ENCODE measurements at regions not wholly inside any gene's neighbourhood (a gene's known extent, or its start where the extent isn't known, plus 50 kb on each side); places are given as distances from the start of the nearest gene placed in this dataset.

DNA sequence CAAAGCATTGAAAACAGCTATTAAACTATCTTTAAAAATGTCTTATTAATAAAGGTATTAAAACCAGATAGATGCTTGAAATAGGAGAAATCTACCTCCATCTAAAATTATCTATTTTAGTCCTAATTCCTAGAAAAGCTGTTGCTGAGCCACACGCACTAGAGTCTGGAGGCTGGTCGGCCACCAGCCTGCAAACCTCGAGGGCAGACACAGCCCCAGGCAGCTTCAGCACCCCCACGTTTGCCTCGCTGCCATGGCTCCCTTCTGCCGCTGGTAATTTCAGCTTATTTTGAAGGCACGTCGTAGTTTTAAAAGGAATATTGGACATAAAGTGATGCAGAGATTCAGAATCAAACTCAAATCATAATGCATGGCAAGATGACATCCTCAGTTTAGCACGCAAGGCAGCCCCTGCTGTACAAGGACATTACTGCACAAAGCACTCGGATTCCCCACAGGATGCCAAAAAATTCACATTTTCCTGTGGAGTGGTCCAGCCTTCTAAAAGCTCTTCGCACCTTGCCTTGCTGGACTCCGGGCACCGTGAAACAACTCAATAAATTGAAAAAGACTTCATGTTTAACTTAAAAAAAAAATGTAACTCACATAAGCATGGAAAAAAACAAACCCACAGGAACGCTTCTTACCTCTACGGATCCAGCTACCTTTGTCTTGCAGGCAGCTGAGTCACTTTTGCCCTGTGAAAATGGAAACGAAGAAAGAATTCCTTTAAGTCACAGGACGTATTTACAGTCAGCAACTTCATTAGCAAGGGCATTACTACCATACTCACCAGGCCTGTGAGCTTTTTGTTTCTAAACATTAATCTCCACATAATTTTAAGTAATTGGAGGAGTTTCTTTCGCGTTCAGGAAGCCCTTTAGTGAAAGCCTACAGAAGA lies 143.4 kb upstream of the RPS6KA2 start:
- DNase-seq, result no peak

DNA sequence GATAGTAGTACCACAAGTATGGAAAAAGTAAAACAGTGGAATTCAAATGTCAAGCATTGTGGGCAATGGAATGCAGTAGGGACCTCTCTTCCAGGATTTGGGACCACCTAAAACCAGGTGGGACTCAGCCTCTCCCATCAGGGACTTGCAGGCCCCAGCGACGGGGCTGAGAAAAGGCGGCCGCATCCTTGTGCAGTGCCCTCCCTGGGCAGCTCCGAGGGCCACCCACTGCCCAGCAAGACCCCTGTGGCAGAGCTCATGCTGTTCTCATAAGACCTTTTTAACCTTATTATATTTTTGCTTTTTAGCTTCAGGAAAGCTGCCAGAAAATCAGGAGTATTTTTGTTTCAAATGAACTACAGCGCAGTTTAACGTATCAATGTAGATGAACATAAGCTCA lies 142.6 kb upstream of the RPS6KA2 start:
- no peak for DNase-seq

DNA sequence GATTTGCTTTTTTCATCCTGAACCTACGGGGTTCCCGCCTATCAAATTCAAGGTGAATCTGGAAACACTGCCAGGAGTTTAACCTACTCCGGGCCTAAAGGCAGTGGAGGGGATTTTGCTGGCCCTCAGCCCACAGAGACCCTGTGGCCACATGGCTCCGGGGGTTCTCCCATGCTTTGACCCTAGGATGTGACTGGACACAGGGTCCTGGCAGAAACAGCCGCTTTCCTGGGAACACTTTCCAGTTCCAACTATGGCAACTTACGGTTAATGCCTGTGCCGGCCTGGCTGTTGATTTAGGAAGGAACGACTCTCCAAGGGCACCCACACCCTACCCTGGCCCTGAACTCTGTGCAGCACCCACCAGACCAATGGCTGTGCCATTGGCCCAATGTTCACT lies 141.7 kb upstream of the RPS6KA2 start:
- no peak for DNase-seq

DNA sequence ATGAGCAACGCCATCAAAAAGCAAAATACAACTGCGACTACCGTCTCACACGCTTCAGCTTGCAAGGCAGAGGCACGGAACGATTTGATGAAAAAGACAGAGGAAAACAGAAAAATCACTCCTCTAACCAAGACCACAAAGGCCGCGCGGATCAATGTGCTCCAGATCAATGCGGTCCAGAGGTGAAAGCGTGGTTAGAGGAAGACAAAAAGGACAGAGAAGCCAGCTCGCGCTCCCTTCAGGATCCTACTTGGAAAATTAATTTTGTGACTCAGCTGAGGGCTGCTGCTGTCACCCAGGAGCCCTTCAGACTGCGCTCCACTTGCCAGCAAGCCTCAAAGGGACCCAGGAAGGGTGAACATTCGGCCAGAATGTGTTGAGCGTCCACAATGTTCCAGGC lies 140.2 kb upstream of the RPS6KA2 start:
- no peak for DNase-seq

DNA sequence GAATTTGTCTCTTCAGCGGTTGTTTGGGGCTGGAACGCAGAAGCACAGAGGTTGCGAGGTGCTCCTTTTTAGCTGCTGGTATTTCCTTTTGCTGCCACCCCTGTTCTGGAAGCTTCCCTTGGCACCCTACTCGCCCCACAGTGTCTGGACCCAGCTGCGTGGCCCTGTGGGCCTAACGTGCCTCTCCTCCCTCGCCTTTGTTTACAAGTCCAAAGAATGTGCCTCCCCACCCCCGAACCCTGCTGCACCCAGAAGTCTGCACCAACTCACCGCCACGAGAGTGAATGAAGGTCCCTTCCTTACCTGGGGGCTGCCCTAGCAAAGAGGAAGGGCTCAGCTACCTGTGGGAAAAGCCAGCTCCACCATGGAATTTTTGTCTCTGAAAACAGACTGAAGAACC lies 139.7 kb upstream of the RPS6KA2 start:
- DNase-seq, result no peak

DNA sequence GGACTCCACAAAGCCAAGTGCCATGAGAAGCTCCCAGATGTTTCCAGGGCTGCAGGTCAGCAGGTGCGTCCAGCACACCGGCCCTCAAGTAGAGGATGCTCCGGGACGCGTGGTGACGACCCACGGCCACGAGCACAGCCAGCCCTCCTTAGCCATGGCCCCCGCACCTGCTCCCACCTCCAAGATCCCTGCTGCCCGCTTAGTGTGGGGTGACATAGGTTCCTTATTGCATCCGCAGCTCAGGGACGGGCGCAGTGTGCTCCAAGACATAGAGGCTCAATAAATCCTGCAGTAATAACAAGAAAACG lies 138.1 kb upstream of the RPS6KA2 start:
- no peak for DNase-seq

DNA sequence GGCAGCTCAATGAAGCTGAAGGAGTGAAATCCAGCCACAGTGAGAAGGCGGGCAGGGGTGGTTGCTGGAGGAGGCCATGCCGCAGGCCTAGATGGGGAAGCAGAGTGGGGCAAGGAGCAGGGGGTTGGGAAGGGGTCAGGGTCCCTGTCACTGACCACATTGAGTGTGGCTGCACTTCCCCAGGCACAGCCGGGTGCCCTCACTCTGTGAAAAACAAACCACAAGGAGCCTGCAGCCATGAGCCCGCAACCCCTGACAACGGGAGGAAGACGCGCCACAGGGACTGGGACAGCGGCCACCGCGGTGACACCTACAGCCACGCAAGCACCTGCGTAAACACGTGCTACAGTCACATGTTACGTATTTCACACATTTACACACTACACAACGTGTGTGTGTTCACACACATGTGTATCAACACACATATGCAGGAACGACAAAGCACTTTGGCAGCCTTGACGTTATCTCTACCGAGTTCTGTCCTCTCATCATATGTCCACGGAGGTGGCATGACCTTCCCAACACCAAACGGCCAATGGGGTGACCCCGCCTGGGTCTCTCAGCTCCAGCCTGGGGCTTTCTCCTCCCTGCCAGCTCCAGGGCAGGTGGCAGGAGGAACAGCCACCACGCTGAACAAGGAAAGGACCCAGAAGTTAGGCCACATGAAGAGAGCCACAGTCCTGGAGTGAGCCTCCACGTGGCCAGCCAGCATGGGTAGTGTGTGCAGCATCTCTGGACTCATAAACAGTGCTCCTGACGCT lies 137.6 kb upstream of the RPS6KA2 start:
- DNase-seq, result no peak

DNA sequence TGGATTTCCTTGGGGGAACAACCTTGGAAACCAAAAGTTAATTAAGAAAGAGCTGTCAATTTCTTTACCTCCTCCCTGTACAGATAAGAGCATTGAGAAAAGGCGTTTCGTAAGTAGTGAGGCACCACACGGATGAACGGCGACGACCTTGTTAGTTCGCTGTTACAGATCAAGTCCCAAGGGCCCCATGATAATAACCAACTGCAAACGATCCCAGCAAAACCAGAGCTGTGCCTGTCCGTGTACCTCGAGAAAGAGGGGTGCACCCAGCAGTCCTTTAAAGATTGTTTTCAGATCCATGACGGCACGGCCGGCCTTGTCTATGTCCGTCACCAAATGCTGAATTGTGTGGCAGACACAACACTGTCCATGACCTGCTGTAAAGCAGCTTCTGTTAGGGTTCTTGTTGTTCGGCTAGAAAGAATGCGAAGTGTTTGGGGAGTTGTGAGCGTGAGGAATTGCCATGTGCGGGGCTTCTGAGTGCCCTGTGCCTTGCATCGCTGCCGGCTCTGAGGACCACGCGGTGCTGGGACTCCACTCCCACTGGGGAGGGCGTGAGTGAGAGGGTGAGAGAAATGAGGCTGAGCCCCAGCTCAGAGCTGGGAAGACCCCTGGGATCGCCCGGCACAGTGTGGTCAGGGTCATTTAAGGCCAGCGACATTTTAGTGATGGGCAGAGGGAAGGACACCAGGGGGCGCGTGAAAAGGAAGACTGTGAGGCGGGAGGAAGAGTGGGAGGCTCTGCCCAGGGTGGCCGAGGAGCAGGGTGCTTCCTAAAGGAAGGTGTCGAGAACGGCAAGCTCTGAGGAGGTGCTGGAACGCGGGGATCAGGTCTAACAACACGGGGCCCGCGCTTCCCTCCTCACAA lies 136.8 kb upstream of the RPS6KA2 start:
- no peak for DNase-seq

DNA sequence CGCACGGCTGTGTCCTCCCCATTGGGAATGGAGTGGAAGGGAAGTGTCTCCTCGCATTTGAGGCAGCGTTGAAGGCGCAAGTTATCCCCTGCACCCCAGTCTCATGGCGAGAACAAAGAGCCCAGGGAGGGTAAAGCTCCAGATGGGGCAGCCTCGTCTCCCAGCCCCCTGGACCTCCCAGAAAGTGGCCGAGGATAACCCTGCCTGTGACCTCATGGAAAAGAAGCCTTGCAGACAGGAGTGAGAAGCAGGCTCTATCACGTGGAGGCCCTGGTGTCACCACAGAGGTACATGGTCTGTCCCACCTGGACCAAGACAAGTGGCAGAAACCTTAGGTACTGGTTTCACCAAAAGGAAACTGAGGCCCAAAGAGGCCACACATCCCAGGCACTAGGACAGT lies 134.8 kb upstream of the RPS6KA2 start:
- DNase-seq, result no peak

DNA sequence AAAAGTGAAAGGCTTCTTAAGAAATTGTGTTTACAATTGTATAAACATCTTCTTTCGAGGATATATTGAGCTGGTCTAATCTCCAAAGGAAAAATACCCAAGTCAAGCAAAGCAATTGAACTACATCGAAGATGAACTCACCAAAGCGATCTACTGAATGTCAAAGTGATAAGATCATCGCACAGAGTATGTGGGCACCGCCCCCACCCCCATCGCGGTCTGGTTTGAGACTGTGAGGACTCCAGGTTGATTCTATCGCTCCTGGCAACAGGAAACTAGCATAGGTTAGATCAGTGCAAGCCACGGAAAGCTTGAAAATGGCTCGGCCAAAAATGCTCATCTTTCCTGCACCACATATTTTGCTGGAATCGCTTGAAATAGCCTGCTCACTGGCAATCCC lies 133.2 kb upstream of the RPS6KA2 start:
- DNase-seq, result no peak

DNA sequence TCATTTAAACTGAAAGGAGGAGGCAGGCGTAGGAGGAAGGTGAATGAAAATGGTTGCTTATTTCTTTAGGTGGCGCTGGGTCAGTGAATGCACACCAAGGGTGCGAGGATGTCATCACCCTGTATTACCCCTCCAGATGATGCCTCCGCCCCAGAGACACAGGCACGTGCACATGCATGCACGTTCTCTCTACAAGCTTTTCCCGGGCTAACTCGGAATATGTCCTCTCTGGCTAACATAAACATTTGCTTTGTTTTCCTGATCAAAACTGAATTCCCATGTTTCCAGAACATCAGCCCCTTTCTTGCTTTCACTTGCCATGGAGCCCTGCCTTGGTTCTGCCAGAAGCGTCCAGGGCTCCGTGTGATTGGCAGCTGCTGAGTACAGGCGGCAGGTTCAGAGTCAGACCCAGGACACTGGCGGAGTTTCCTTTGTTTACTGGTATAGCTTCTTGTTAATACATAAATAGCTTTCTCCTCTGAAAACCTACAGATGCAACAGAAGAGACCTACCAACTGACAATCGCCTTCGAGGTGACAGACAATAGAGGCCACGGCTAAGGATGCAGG lies 131.2 kb upstream of the RPS6KA2 start:
- DNase-seq, result no peak

DNA sequence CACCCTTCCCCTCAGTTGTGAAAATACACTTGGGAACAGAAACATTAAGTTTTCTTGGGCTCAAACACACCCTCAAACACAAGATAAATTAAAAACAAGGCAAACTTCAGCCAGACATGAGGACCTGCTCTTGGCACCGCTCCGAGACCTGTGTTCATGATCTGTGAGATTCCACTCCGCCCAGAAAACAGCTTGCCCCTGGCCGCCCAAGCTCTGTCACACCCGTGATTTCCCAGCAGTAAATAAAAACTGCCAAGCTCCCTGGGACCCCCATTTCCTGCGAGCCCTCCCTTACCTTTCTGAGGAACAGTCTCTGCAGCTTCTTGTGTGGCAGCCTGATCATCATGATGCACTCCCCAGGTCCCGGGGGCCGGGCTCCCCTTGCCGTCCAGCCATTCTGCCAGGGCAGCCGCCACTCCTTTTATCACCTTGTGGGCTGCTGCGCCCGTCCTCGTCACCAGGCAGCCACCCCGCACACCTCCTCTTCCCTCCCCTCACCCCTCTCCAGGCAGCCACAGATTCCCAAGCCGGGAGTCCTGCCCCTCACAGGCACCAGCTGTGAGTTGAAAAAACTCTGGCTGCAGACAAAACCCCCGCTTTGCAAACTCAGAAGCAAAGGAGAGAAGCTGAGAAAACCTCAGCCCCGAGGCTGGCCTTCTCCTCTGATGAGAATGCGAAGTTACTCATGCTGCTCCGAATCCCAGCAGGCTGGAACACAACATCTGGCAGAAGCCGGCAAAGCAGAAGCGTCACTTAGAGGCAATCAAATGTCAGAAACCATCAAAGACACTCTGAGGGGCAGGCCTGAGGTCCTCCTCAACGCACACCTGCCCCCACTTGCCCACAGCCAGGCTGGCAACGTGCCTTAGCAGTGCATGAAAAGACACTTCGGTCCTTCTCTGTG lies 130.4 kb upstream of the RPS6KA2 start:
- no peak for DNase-seq

DNA sequence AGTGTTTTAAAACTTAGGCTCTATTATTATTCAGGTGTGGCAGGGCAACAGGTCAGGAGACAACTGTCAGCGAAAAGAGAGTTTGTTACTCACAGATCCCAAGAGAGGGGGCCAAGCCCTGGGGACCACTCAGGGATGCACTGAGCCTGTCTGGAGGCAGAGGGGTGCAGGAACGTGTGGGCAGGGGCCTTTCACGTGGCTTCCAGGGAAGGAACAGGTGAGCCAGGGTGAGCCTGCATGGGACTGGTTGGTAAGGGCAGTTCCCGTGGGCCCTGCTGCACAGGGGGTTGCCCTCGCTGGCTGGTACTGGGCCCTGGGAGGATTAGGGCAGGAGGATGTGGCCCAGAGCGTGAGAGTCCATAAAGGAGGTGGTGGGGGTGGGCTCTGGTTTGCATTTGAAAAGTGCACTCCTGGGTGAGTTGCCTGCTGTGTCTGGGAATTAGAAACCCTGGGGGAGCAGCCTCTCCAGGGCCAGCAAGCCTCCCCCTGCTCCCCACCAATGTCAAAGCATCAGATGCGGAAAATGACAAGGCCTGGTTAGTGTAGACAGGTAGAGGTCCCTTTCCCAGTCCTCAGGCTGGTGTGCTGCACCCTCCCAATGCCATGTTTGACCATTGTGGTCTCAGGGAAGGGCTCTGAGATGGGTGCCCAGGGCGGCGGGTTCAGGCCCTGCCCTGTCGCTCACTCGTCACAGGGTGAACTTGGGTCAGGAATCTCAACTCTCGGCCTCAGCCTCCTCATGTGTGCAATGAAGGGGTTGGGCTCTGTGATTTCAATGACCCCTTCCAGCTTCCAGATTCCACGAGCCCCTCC lies 127.4 kb upstream of the RPS6KA2 start:
- no peak for DNase-seq

DNA sequence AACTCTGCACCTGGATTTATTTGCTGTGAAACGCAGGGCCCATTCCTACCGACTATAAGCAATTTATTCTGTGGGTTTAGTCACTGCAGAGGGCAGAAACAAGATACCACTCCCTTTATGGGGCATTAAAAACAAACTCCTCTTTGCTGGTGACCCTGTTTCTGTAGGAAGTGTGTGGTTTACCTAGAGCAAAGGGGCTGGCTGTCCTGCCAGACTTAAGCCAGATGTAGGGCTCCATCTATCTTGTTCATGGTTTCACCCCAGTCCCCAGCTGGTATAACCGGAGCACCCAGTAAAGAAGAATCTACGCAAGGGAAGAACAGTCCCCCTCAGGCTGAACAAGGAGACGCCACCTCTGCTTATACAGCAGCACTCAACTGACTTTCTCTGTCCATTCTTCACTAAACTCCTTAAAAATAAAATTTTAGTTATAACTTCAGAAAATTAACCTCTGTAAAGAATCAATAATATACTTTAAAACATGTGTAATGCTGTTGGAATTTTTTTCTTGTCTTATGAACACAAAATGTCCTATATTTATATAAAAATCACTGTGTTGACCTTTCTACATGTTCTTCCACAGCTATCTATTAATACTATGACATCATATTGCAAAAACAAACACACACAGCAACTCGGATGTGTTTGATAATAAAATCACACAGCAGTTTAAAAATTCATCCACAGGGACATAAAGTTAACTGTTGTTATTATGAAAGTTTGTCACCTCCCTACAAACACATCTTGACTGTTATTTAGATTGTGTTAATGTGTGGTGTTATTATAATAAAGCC lies 126.1 kb upstream of the RPS6KA2 start:
- DNase-seq, result no peak

DNA sequence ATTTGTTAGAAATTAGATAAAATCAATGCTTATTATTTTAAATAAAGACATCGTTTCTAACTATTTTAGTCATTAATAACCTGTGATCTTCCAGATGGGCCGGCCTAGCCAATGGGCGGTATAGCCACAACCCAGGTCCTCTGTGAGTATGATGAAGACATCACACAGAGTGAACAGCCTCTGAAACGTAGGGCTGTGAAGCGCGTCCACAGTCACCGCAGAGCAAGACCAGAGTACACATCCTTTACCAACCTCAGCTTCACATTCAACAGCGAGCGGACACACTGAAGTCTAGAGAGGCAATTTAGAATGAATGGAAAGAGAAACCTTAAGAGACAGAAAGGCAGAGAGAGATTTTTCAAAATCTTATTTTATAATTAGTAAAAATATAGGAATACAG lies 125.0 kb upstream of the RPS6KA2 start:
- DNase-seq, result no peak

DNA sequence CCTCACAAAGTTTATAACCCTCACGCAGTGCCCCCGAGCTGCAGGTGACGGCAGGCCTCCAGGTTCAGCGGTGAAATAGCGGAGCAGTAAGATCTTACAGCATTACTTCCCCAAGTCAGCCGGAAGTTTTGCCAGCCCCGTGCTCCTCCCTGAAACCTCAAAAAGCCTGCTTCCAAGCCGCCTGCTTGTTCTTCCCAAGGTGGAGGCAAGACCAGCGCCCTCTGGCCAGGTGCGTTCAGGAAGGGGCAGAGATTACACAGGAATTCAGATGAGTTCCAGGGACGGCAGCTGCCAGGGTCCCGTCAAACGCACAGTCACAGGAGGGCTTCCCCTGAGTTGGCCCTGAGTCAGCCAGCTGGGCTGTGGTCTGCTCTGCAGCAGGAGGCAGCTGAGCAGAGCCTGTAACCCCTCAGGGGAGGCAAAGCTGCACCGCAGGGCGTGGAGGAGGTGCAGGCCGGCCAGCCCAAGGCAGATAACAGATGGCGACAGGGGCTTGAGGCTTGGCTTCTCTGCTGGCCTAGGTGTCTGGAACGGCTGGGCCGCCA lies 124.1 kb upstream of the RPS6KA2 start:
- DNase-seq, result no peak

DNA sequence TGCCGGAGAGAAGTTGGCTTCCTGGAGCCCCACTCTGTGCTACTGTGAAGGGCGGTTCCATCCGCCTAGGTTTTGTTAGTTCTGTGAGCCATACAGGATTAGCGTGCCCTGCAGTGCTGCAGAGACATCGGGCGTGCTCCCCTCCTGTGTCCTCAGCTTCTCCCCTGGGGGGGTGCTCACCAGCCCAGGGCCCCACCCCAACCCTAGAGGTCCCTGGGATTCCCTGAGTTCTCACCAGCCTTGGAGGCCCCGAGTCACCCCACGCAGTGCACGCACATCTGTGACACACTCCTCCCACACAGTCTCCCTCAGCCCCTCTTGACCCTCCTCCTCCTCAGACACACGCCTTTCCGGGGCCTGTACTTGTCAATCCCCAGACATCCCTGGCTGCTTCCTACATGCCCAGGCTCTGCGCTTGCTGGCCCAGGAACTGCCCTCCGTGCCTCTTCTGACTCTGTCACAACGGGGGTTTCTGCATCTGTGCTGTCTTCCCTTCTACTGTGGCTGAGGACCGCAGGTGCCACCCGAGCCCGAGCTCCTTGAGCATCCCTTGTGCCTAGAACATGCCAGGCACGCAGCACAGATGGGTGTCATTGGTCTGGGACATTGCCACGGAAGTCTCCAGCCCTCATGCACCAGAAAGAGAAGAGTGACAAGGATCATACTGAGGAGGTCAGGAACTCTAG lies 123.2 kb upstream of the RPS6KA2 start:
- no peak for DNase-seq

DNA sequence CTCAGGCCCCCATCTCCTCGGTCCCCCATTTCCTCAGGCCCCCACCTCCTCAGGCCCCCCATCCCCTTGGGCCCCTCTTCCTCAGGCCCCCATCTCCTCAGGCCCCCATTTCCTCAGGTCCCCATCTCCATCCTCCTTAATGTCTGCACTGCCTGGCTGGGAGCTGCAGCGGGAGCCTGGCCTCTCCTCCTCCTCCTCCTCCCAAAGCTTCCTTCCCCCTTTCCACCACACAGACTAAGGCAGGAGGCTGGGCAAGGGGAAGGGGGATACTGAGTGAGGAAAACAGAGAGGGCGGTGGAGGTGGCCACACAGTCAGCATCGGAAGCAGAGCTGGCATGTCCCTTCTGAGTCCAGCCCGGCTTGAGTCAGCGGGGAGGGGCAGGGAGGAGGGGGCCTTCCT lies 122.6 kb upstream of the RPS6KA2 start:
- no peak for DNase-seq
